GM21825 (cell line): ENCODE measurements at regions not wholly inside any gene's neighbourhood (a gene's known extent, or its start where the extent isn't known, plus 50 kb on each side); places are given as distances from the start of the nearest gene placed in this dataset.
"Not testable (repeated sequence)": the region's sequence is repeated elsewhere in the genome, so short reads cannot be mapped to it uniquely, and the experiment has no call there.

Source experiments
- ATAC-seq: cut with Tn5 transposase; IDR thresholded peaks from one replicate; pipeline ENCODE4 v1.9.1; 2021; ENCODE audit warnings: mild to moderate bottlenecking, moderate library complexity; ENCODE audit not compliant: unreplicated experiment

- ATAC-seq, result no peak
Measured at GRCh38 chr20:1811621-1812498, 83.3 kb upstream of the SIRPA start.

DNA sequence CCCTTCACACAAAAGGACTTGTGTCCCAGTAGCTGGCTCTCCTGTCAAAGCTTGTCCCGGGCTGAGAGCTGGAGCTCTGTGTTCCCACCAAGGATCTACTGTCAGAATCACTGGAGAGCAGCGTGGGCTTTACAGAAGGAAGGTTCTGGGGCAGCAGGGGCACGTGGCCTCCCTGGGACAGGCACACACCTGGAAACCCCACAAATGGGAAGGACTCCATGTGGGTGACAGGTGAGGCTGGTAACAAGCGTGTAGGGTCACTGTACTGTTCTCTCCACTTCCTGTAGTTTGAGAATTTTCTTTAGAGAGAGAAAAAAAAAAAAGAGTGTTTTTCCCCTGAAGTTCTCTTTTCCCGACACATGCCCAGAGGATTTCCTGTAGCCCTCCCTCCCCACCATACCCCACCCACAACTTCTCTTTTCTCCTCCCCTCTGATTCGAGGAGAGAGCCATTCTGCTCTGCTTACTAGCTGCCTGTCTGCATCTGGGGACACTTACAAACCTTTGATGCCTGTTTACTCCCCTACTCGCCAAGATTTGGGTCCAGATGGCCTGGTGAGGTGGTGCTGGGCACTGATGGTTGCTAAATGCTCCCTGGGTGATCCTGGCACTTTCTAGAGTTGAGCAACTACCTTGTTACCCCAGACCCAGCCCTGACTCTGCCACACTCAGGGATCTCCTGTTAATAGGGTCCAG is 84.1 kb upstream of the SIRPA start:
- ATAC-seq, result no peak

- no peak for ATAC-seq
Measured at GRCh38 chr20:1810572-1810925, 84.7 kb upstream of the SIRPA start.

DNA sequence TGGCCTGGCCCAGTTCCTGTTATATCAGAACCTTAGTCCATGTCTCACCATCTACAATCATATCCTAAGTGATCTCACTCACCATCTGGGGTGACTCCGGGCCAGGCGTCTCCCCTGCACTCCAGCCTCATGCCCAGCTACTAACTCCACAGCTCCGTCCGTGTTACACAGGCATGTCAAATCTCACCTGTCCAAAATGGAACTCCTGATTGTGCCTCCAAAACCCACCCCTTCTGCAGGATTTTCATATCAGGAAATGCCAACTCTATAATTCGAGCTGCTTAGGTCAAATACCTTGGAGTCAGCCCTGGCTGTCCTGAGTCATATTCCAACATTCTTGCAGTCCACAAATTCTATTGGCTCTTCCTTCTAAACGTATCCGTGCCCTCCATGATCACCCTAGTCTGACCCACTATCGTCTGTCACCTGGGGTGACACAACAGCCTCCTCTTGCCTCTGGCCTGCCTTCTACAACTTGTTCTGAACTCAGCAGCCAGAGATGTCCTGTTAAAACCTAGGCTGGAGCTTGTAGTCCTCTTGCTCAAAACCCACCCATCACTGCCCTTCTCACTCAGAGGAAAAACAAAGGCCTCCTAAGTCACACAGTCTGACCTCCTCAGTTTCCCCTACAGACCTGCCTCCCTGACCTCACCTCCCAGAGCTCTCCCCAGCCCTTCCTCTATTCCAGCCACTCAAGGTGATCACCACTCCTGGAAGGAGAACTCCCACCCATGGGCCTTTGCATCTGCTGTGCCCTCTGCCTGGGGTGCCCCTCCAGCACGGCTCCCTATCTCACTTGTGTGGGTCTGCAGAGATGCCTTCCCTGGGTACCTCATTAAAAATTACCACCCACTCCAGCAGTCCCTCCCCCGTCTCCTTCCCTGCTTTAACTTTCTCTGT is 85.3 kb upstream of the SIRPA start:
- ATAC-seq, result no peak

DNA sequence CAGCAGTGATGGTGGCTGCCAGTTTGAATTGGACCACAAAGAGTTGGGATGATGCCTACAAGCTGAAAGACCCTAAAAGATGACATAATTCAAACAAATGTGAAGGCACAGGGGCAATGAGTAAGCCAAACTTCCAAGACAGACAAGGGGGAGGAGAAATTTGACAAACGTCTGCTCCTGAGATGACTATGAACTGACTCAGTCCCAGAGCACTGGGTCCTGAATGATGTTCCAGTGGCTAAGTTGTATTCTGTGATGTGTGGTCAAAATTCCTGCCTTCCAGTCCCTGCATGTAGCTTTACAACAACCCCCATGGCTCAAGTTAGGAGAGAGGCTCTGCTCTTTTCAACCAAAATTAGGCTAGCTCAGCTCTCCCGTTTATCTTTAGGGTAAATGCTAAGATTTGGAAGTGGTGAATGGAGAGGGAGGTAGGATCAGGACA is 86.1 kb upstream of the SIRPA start:
- ATAC-seq, result no peak

- ATAC-seq, result no peak
Measured at GRCh38 chr20:1808101-1808500, 87.1 kb upstream of the SIRPA start.

- no peak for ATAC-seq
Measured at GRCh38 chr20:1807394-1807793, 87.8 kb upstream of the SIRPA start.

GRCh38 chr20:1806456-1806855 is 88.8 kb upstream of the SIRPA start:
- ATAC-seq, result no peak

- no peak for ATAC-seq
Measured at GRCh38 chr20:1805816-1806215, 89.4 kb upstream of the SIRPA start.

- ATAC-seq, result no peak
Measured at GRCh38 chr20:1805161-1805581, 90.0 kb upstream of the SIRPA start.

DNA sequence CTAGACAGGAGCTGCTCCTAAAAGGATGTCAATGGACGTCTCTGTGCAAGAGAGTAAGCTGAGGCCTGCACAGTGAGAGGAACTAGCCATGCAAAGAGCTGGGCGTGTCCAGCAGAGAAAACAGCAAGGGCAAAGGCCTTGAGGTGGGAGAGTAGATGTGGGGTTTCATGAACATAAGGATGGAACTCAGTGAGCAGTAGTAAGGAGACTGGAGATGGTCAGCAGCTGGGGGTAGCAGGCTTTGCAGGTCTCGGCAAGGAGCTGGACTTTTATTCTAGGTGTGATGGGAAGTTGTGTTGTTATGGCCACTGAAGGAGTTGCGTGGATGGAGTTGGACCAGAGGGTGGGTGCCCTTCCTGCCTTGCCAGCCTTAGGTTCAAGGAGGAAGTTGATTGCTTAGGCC is 90.7 kb upstream of the SIRPA start:
- ATAC-seq, result no peak

- ATAC-seq, result no peak
Measured at GRCh38 chr20:1803932-1804501, 91.2 kb upstream of the SIRPA start.

DNA sequence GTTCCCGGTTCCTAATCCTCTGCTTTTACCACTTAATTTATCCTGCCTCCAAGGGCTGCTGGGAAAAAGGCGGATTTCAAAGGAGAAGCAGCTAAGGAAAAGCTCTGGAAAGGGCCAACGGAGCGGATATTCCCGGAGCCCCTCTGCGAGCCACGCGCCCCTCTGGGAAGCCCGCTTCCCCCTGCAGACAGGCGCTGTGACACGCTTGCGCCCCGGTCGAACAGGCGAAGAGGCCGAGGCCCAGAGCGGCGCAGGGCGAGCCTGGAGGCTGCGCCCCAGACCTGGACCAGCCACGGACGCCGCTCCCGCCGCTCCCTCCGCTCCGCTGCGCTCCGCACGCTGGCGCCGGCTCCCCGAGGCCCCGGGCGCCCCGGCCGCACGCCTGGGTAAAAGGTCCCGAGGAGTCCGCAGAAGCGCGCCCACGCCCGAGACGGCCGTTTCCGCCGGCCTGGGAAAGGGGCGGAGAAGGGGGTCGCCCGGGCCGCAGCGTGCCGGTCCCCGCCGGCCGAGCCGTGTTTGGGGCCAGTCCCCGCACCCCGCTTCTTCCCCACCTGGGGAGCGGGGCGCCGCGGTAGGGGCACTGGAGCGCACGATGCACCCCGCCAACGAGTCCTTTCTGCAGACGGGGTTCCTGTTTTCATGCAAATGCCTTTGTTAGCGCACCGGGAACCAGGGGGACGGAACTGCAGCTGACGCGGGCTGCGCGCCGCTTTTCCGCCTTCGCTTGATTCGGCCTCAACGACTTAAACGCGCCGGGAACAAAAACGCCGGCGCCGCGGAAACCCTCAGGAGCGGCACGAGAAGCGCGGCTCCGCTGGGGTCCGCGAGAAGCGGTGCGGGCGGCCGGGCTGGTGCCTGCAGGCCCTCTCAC is 91.9 kb upstream of the SIRPA start:
- ATAC-seq, result peak; percentile 37

DNA sequence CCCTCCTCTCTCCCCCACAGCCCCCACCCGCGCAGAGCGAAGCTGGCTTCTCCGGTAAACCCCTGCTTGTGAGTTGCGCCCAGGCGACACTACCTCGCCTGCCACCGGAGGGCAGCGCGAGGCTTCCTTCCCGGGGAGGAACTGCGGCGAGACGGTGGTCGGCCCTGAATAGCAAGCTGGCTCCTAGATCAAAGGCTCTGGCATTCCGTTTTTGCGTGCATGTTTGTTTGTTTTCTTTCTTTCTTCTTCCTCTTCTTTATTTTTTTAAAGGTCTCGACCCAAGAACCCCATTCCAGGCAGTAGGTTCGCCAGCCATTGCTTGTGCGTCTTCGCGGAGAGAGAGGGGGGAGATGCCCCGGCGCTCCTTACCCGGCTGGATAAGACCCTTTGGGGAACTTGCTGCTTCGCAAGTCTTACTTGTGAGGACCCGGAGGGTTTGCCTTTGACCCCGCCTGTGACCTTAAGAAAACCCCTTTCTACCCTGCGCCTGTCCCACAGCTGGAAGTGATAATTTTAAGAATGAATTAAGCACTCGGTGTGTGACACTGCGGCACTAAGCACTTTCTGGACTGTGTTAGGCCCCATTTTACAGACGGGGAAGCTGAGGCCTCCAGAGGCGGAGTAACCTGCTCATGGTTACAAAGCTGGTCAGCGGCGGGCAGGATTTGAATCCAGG is 92.7 kb upstream of the SIRPA start:
- ATAC-seq, result no peak

DNA sequence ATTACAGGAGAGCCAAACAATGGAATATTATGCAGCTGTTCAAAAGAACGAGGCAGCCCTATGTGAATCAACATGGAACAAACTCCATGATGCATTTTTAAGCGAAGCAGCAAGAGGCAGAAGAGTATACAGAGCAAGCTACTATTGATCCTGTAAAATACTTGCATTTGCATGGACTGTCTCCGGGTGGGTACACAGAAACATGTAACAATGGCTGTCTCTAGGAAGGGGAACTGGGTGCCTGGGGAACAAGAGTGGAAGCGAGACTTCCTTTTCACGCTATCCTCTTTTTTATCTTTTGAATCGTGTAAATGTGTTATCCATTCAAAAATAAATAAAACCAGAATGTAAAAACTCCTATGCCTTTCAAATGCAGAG is 93.3 kb upstream of the SIRPA start:
- no peak for ATAC-seq

GRCh38 chr20:1801225-1801928 is 93.8 kb upstream of the SIRPA start:
- no peak for ATAC-seq

- no peak for ATAC-seq
Measured at GRCh38 chr20:1800777-1801176, 94.4 kb upstream of the SIRPA start.

- ATAC-seq, result no peak
Measured at GRCh38 chr20:1800180-1800579, 95.0 kb upstream of the SIRPA start.

- not testable (repeated sequence) for ATAC-seq
Measured at GRCh38 chr20:1799746-1800145, 95.5 kb upstream of the SIRPA start.
